ENCODE measurements at regions not wholly inside any gene's neighbourhood (a gene's known extent, or its start where the extent isn't known, plus 50 kb on each side); places are given as distances from the start of the nearest gene placed in this dataset.

- Histone ChIP-seq H3K9ac (no peak overlapping the region), H3K79me2 (ENCODE audit: insufficient read depth, low read depth) (no peaks in the 10 kb centered on the region), H3K27ac (no peak overlapping the region), H3K36me3 (ENCODE audit: insufficient read depth) (no peaks in the 10 kb centered on the region), H3K4me2 (no peak overlapping the region), H2AFZ (ENCODE audit: low read depth) (no peak overlapping the region), H3K4me3 (IDR thresholded peaks at IDR 0.05; ENCODE audit: insufficient read depth, low read depth, low read length) (no peak overlapping the region), H4K20me1 (ENCODE audit: insufficient read depth) (no peaks in the 10 kb centered on the region), H3K4me1 (ENCODE audit: low read depth, poor library complexity, severe bottlenecking) (no peaks in the 10 kb centered on the region), H3K27me3 (ENCODE audit: insufficient read depth, low read depth) (no peaks in the 10 kb centered on the region)
- TF ChIP-seq CTCF (conservative IDR thresholded peaks at IDR 0.05; ENCODE audit: low read depth, low read length): no peak
Observed at GRCh38 chr20:10971096-10971495, 297.3 kb upstream of the JAG1 start.

GRCh38 chr20:10972219-10972860 is 298.5 kb upstream of the JAG1 start:
- H3K27ac ChIP-seq: no peak overlapping the region
- H3K4me1 ChIP-seq (ENCODE audit: low read depth, poor library complexity, severe bottlenecking): no peaks in the 10 kb centered on the region
- no peak overlapping the region for H3K9ac ChIP-seq
- no peak overlapping the region for H3K4me2 ChIP-seq
- H3K79me2 ChIP-seq (ENCODE audit: insufficient read depth, low read depth): no peaks in the 10 kb centered on the region
- no peaks in the 10 kb centered on the region for H3K27me3 ChIP-seq (ENCODE audit: insufficient read depth, low read depth)
- no peak overlapping the region for H3K4me3 ChIP-seq (IDR thresholded peaks at IDR 0.05; ENCODE audit: insufficient read depth, low read depth, low read length)
- no peak overlapping the region for H2AFZ ChIP-seq (ENCODE audit: low read depth)
- no peaks in the 10 kb centered on the region for H3K36me3 ChIP-seq (ENCODE audit: insufficient read depth)
- TF ChIP-seq CTCF (conservative IDR thresholded peaks at IDR 0.05; ENCODE audit: low read depth, low read length): no peak
- no peaks in the 10 kb centered on the region for H4K20me1 ChIP-seq (ENCODE audit: insufficient read depth)

GRCh38 chr20:10976051-10976450 is 302.3 kb upstream of the JAG1 start:
- no peak for TF ChIP-seq CTCF (conservative IDR thresholded peaks at IDR 0.05; ENCODE audit: low read depth, low read length)
- Histone ChIP-seq H4K20me1 (ENCODE audit: insufficient read depth) (no peaks in the 10 kb centered on the region), H2AFZ (ENCODE audit: low read depth) (no peak overlapping the region)

GRCh38 chr20:10978019-10978702 is 304.4 kb upstream of the JAG1 start:
- no peaks in the 10 kb centered on the region for H3K36me3 ChIP-seq (ENCODE audit: insufficient read depth)
- no peak overlapping the region for H3K9ac ChIP-seq
- H4K20me1 ChIP-seq (ENCODE audit: insufficient read depth): no peaks in the 10 kb centered on the region
- H3K4me3 ChIP-seq (IDR thresholded peaks at IDR 0.05; ENCODE audit: insufficient read depth, low read depth, low read length): no peak overlapping the region
- no peak overlapping the region for H3K27ac ChIP-seq
- H3K27me3 ChIP-seq (ENCODE audit: insufficient read depth, low read depth): no peaks in the 10 kb centered on the region
- no peak for TF ChIP-seq CTCF (conservative IDR thresholded peaks at IDR 0.05; ENCODE audit: low read depth, low read length)
- H3K79me2 ChIP-seq (ENCODE audit: insufficient read depth, low read depth): no peaks in the 10 kb centered on the region
- H3K4me1 ChIP-seq (ENCODE audit: low read depth, poor library complexity, severe bottlenecking): no peaks in the 10 kb centered on the region
- H3K4me2 ChIP-seq: no peak overlapping the region
- no peak overlapping the region for H2AFZ ChIP-seq (ENCODE audit: low read depth)

More at GRCh38 chr20:10976051-10976450, 302.3 kb upstream of the JAG1 start:
- no peaks in the 10 kb centered on the region for H3K36me3 ChIP-seq (ENCODE audit: insufficient read depth)
- H3K27me3 ChIP-seq (ENCODE audit: insufficient read depth, low read depth): no peaks in the 10 kb centered on the region
- H3K4me2 ChIP-seq: no peak overlapping the region
- H3K4me1 ChIP-seq (ENCODE audit: low read depth, poor library complexity, severe bottlenecking): no peaks in the 10 kb centered on the region
- no peaks in the 10 kb centered on the region for H3K79me2 ChIP-seq (ENCODE audit: insufficient read depth, low read depth)
- no peak overlapping the region for H3K4me3 ChIP-seq (IDR thresholded peaks at IDR 0.05; ENCODE audit: insufficient read depth, low read depth, low read length)
- no peak overlapping the region for H3K27ac ChIP-seq
- H3K9ac ChIP-seq: no peak overlapping the region

Measured in KMS-11 (cell line).